ENCODE measurements at regions not wholly inside any gene's neighbourhood (a gene's known extent, or its start where the extent isn't known, plus 50 kb on each side); places are given as distances from the start of the nearest gene placed in this dataset.

DNA sequence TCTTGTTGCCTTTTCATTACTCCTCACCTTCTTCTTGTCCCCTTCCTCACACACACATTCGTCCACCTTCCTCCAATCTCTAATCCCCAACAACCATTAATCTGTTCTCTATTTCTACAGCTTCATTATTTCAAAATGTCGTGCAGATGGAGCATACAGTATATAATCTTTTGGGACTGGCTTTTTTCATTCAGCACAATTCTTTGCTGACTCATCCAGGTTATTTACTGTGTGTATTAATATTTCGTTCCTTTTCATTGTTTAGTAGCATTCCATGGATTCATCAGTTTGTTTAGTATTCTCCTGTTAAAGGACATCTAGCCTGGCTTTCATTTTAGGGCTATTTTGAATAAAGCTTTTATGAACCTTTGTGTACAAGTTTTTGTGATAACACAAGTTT, 159.3 kb downstream of the PTPN20 start:
- Histone ChIP-seq H3K36me3 (no peaks in the 10 kb centered on the region), H3K27me3 (no peaks in the 10 kb centered on the region), H3K9me3 (ENCODE audit: low read depth) (no peaks in the 10 kb centered on the region), H3K4me3 (no peak overlapping the region), H3K4me1 (ENCODE audit: low read depth) (no peaks in the 10 kb centered on the region), H3K27ac (no peak overlapping the region)
- DNase-seq (ENCODE audit: low read depth in 1 of 2, low spot score in 1 of 2), result no peak
- TF ChIP-seq, protein P1, sequence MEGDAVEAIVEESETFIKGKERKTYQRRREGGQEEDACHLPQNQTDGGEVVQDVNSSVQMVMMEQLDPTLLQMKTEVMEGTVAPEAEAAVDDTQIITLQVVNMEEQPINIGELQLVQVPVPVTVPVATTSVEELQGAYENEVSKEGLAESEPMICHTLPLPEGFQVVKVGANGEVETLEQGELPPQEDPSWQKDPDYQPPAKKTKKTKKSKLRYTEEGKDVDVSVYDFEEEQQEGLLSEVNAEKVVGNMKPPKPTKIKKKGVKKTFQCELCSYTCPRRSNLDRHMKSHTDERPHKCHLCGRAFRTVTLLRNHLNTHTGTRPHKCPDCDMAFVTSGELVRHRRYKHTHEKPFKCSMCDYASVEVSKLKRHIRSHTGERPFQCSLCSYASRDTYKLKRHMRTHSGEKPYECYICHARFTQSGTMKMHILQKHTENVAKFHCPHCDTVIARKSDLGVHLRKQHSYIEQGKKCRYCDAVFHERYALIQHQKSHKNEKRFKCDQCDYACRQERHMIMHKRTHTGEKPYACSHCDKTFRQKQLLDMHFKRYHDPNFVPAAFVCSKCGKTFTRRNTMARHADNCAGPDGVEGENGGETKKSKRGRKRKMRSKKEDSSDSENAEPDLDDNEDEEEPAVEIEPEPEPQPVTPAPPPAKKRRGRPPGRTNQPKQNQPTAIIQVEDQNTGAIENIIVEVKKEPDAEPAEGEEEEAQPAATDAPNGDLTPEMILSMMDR (IDR thresholded peaks at IDR 0.05; ENCODE audit: low read depth, low read length), result no peak

DNA sequence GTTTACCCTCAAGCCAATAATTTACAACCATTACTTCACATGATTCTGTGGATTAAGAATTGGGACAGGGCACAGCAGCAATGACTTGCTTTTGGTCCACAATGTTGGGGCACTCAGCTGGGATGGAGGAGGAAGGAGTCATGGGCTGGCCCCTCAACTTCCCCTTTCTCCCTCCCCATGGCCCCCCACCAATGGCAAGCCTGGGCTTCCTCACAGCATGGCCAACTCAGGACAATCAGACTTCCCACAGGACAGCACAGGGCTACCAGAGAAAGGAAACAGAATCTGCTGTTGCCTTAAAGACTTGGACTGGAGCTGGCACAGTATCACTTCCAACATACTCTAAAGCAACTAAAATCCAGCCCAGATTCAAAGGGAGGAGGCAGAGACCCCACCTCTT, 160.7 kb downstream of the PTPN20 start:
- Histone ChIP-seq H3K27me3 (no peaks in the 10 kb centered on the region), H3K4me1 (ENCODE audit: low read depth) (no peaks in the 10 kb centered on the region), H3K4me3 (no peak overlapping the region), H3K9me3 (ENCODE audit: low read depth) (no peaks in the 10 kb centered on the region), H3K36me3 (no peaks in the 10 kb centered on the region), H3K27ac (no peak overlapping the region)
- no peak for DNase-seq (ENCODE audit: low read depth in 1 of 2, low spot score in 1 of 2)
- TF ChIP-seq, protein P1 (IDR thresholded peaks at IDR 0.05; ENCODE audit: low read depth, low read length), result no peak

DNA sequence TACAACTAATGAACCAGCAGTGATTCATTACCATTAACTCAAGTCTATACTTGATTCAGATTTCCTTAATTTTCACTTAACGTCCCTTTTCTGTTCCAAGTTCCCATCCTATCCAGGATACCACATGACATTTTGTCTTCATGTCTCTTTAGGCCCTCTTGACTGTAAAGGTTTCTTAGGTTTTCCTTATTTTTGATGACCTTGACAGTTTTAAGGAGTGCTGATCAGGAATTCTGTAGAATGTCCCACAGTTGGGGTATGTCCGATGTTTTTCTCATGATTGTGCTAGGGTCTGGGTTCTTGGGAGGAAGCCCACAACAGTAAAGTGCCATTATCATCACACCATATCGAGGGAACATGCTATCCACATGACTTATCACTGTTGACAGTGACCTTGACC, 162.7 kb downstream of the PTPN20 start:
- H3K27ac ChIP-seq, result no peak overlapping the region
- H3K9me3 ChIP-seq (ENCODE audit: low read depth), result no peaks in the 10 kb centered on the region
- DNase-seq (ENCODE audit: low read depth in 1 of 2, low spot score in 1 of 2), result no peak
- H3K4me1 ChIP-seq (ENCODE audit: low read depth), result peaks cover 4% of the 10 kb centered on the region
- no peak overlapping the region for H3K4me3 ChIP-seq
- TF ChIP-seq, protein P1 (IDR thresholded peaks at IDR 0.05; ENCODE audit: low read depth, low read length), result no peak
- H3K36me3 ChIP-seq, result no peaks in the 10 kb centered on the region
- no peaks in the 10 kb centered on the region for H3K27me3 ChIP-seq

DNA sequence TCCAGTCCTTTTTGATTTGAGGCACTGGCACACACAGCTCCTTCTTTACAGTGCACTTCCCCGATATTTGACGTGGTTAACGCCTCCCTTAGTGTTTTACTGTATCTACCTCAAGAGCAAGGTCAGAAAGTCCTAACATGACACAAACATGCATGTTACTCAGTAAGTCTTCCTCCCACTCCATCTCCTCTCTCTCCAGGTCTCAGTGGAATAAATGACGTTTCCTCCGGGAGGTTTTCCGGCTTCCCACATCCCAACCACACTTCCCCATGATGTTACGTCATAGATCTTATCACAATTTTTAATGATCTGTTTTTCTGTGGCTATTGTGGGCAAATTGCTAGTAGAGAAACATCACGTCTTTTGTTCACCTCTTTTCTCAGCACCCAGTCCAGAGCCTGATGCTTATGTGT, 165.7 kb downstream of the PTPN20 start:
- Histone ChIP-seq H3K27me3 (no peaks in the 10 kb centered on the region), H3K4me3 (no peak overlapping the region), H3K36me3 (no peaks in the 10 kb centered on the region), H3K4me1 (ENCODE audit: low read depth) (peaks cover 12% of the 10 kb centered on the region), H3K27ac (no peak overlapping the region), H3K9me3 (ENCODE audit: low read depth) (no peaks in the 10 kb centered on the region)
- peak in 1 of 2 donors; percentile 79 for DNase-seq (ENCODE audit: low read depth in 1 of 2, low spot score in 1 of 2)
- TF ChIP-seq, protein P1 (IDR thresholded peaks at IDR 0.05; ENCODE audit: low read depth, low read length), result no peak

DNA sequence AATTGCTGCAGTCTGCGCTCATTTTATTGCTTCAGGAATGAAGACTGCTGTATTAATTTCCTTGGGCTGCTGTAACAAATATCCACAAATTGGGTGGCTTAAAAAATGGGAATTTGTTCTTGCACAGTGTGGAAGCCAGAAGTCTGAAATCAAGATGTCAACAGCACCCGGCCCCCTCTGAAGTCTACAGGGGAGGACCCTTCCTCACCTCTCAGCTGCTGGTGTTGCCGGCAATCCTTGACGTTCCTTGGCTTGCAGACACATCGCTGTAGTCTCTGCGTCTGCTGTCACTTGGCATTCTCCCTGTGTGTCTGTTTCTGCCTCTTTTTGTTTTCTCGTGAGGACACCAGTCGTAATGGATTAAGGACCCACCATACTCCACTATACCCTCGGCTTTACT, 166.2 kb downstream of the PTPN20 start:
- no peaks in the 10 kb centered on the region for H3K36me3 ChIP-seq
- no peaks in the 10 kb centered on the region for H3K9me3 ChIP-seq (ENCODE audit: low read depth)
- no peak overlapping the region for H3K27ac ChIP-seq
- DNase-seq (ENCODE audit: low read depth in 1 of 2, low spot score in 1 of 2), result no peak
- no peaks in the 10 kb centered on the region for H3K27me3 ChIP-seq
- no peak overlapping the region for H3K4me3 ChIP-seq
- H3K4me1 ChIP-seq (ENCODE audit: low read depth), result peaks cover 12% of the 10 kb centered on the region
- TF ChIP-seq, protein P1 (IDR thresholded peaks at IDR 0.05; ENCODE audit: low read depth, low read length), result no peak

DNA sequence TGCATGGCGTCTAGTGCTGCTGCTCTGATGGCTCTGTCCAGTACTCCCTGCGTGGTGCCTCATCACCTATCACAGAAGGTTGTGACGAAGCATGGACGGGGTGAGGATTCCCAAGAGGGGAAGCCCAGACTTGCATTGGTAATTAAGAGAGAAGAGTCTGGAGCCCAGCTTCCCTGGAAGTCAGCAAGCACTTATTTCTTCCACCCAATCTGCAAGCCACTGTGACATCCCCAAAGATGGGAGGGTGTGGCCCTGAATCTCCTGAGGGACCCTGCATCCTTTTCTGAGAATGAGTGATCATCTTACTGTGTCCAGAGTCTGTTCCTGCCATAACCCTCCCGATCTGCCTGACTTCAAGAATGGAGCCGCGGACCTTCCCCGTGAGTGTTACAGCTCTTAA, 166.7 kb downstream of the PTPN20 start:
- Histone ChIP-seq H3K4me3 (no peak overlapping the region), H3K36me3 (no peaks in the 10 kb centered on the region), H3K4me1 (ENCODE audit: low read depth) (peaks cover 12% of the 10 kb centered on the region), H3K9me3 (ENCODE audit: low read depth) (no peaks in the 10 kb centered on the region), H3K27ac (no peak overlapping the region), H3K27me3 (no peaks in the 10 kb centered on the region)
- TF ChIP-seq, protein P1 (IDR thresholded peaks at IDR 0.05; ENCODE audit: low read depth, low read length), result no peak
- DNase-seq (ENCODE audit: low read depth in 1 of 2, low spot score in 1 of 2), result no peak
